GM12891 (cell line): ENCODE measurements at regions not wholly inside any gene's neighbourhood (a gene's known extent, or its start where the extent isn't known, plus 50 kb on each side); places are given as distances from the start of the nearest gene placed in this dataset.

ENCODE experiments used
- PAX5 ChIP-seq: IDR thresholded peaks from 2 replicates; pipeline ENCODE4 v1.6.1; 2011; ENCODE audit warnings: low read length, moderate library complexity, mild to moderate bottlenecking; ENCODE audit not compliant: insufficient read depth, severe bottlenecking
- POLR2A ChIP-seq: IDR thresholded peaks from 2 replicates; pipeline ENCODE4 v1.6.1; 2011; ENCODE audit warnings: low read depth, low read length, control low read depth
- POLR2AphosphoS5 ChIP-seq: IDR thresholded peaks from 2 replicates; pipeline ENCODE4 v1.6.1; 2011; ENCODE audit warnings: low read depth, low read length, control low read depth

DNA sequence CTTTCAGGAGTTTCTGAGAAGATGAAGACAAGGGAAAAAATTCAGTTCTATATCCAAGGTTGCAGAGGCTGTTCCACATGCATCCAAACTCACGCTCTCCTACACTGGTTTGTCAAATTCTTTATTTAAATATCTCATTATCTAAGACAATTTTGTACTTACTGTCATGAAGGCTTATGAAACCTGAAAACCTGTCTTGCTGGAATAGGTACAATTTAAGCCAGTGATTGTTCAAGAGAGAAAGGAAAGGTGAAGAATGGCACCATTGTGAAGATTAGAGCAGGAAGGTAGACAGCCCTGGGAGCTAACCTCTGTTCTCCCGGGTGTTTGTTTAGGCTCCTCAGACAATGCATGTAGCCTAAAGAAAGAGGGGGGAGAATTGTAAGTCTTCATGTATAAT is 315.1 kb upstream of the PRKD1 start:
- TF ChIP-seq POLR2A, result no peak
- no peak for TF ChIP-seq PAX5
- TF ChIP-seq POLR2AphosphoS5, result no peak
